ELR (cell line): ENCODE measurements at regions not wholly inside any gene's neighbourhood (a gene's known extent, or its start where the extent isn't known, plus 50 kb on each side); places are given as distances from the start of the nearest gene placed in this dataset.

ENCODE experiments used
- DNase-seq: peaks from one replicate; pipeline ENCODE4 v3.0.0-alpha.2; 2015; ENCODE audit warnings: low read depth

GRCh38 chrX:119181491-119181890 is 53.9 kb upstream of the KIAA1210 start:
- DNase-seq = peak; percentile 10

GRCh38 chrX:119186194-119186593 is 49.9 kb upstream of the PGRMC1 start:
- no peak for DNase-seq
